ENCODE measurements at regions not wholly inside any gene's neighbourhood (a gene's known extent, or its start where the extent isn't known, plus 50 kb on each side); places are given as distances from the start of the nearest gene placed in this dataset.
"Not testable (repeated sequence)": the region's sequence is repeated elsewhere in the genome, so short reads cannot be mapped to it uniquely, and the experiment has no call there.

DNA sequence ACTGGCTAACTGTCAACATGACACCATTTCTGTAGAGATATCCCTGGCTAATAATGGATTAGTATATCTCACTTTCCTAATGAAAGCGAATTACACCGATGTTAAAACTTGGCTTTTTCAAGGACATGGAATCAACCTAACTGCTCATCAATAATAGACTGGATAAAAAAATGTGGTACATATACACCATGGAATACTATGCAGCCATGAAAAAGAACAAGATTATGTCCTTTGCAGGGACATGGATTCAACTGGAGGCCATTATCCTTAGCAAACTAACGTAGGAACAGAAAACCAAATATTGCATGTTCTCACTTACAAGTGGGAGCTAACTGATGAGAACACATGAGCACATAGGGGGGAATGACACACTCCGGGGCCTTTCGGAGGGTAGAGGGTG, 62.6 kb downstream of the ZIC1 start:
- Mint-ChIP-seq H3K36me3 (ENCODE audit: low read depth) (no peaks in the 10 kb centered on the region), H3K27me3 (no peaks in the 10 kb centered on the region), H3K4me3 (no peak overlapping the region), H3K4me1 (ENCODE audit: low read depth) (no peaks in the 10 kb centered on the region), H3K9me3 (no peaks in the 10 kb centered on the region), H3K27ac (no peak overlapping the region)
- intact Hi-C loops (cut with micrococcal nuclease) = no loop called here

DNA sequence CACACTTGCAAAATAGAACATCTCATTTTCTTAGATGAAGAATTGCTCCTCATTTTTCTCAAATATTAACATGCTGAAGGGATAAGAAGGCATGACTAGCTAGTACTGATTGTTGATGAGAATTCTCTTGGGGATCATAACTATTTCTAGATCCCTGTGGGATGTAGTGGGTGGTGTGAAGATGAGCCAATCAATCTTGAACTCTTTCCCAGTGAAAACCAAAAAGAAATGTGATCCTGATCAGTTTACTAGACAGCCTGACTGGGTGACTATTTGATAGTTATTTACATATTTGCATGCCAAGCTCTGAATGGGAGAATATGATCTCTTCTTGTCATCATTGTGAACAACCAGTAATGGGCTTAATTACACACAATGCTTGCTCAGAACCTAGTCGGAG, 63.7 kb downstream of the ZIC1 start:
- intact Hi-C loops (cut with micrococcal nuclease) = no loop called here
- H3K4me1 Mint-ChIP-seq (ENCODE audit: low read depth) = no peaks in the 10 kb centered on the region
- H3K27me3 Mint-ChIP-seq = no peaks in the 10 kb centered on the region
- H3K9me3 Mint-ChIP-seq = no peaks in the 10 kb centered on the region
- no peak overlapping the region for H3K4me3 Mint-ChIP-seq
- no peak overlapping the region for H3K27ac Mint-ChIP-seq
- no peaks in the 10 kb centered on the region for H3K36me3 Mint-ChIP-seq (ENCODE audit: low read depth)

DNA sequence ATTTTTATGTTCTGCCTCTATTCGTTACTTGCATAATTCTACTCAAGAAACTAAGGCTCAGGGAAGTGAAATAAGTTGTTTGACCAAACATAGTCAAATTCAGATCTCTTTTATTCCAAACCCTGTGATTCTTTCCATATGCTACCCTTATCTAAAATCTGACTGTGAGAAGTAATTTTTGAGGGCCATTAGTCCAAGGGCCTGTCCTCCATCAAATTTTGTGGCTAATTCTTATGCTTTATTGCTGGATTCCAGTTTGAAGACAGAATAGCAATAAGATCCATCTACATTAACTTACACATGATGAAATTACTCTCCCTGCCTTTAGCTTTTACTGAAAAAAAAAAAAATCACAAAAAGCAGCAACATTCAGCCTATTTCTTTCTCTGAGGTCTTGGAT, 74.0 kb downstream of the ZIC1 start:
- no peaks in the 10 kb centered on the region for H3K36me3 Mint-ChIP-seq (ENCODE audit: low read depth)
- H3K27ac Mint-ChIP-seq = no peak overlapping the region
- intact Hi-C loops (cut with micrococcal nuclease) = no loop called here
- H3K9me3 Mint-ChIP-seq = no peaks in the 10 kb centered on the region
- no peaks in the 10 kb centered on the region for H3K27me3 Mint-ChIP-seq
- H3K4me1 Mint-ChIP-seq (ENCODE audit: low read depth) = no peaks in the 10 kb centered on the region
- H3K4me3 Mint-ChIP-seq = no peak overlapping the region

GRCh38 chr3:147483578-147483977, 74.4 kb downstream of the ZIC1 start:
- Mint-ChIP-seq H3K27me3 (no peaks in the 10 kb centered on the region), H3K4me3 (no peak overlapping the region), H3K4me1 (ENCODE audit: low read depth) (no peaks in the 10 kb centered on the region)

GRCh38 chr3:147493065-147493464, 83.9 kb downstream of the ZIC1 start:
- Mint-ChIP-seq H3K27me3 (no peaks in the 10 kb centered on the region), H3K4me3 (no peak overlapping the region), H3K36me3 (ENCODE audit: low read depth) (no peaks in the 10 kb centered on the region), H3K4me1 (ENCODE audit: low read depth) (no peaks in the 10 kb centered on the region), H3K9me3 (no peaks in the 10 kb centered on the region), H3K27ac (no peak overlapping the region)
- intact Hi-C loops (cut with micrococcal nuclease) = no loop called here

More at GRCh38 chr3:147483578-147483977, 74.4 kb downstream of the ZIC1 start:
- Mint-ChIP-seq H3K36me3 (ENCODE audit: low read depth) (no peaks in the 10 kb centered on the region), H3K27ac (no peak overlapping the region), H3K9me3 (no peaks in the 10 kb centered on the region)
- intact Hi-C loops (cut with micrococcal nuclease) = no loop called here

- H3K27ac Mint-ChIP-seq = no peak overlapping the region
- H3K4me1 Mint-ChIP-seq (ENCODE audit: low read depth) = no peaks in the 10 kb centered on the region
- intact Hi-C loops (cut with micrococcal nuclease) = no loop called here
- no peaks in the 10 kb centered on the region for H3K27me3 Mint-ChIP-seq
- H3K4me3 Mint-ChIP-seq = no peak overlapping the region
- no peaks in the 10 kb centered on the region for H3K36me3 Mint-ChIP-seq (ENCODE audit: low read depth)
- no peaks in the 10 kb centered on the region for H3K9me3 Mint-ChIP-seq
Observed at GRCh38 chr3:147493666-147494065, 84.5 kb downstream of the ZIC1 start.

DNA sequence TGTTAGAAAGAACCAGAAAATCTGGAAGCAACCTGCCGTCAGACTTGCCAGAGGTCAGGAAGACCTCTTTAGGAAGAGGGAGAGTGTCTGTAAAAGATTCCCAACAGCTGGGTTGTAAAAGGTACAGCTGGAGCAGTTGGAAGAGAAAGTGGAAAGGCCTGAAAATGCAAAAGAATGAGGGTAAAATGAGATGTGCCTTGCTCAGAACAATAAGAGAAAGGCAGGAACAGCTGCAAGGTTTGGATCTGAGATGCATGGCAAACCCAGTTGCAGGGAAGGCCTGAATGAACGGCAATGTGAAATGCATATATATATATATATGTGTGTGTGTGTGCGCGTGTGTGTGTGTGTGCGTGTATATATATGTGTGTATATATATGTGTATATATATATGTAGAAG, 88.1 kb downstream of the ZIC1 start:
- intact Hi-C loops (cut with micrococcal nuclease) = no loop called here
- H3K9me3 Mint-ChIP-seq = no peaks in the 10 kb centered on the region
- no peak overlapping the region for H3K4me3 Mint-ChIP-seq
- H3K4me1 Mint-ChIP-seq (ENCODE audit: low read depth) = no peaks in the 10 kb centered on the region
- no peaks in the 10 kb centered on the region for H3K27me3 Mint-ChIP-seq
- no peak overlapping the region for H3K27ac Mint-ChIP-seq
- H3K36me3 Mint-ChIP-seq (ENCODE audit: low read depth) = no peaks in the 10 kb centered on the region

DNA sequence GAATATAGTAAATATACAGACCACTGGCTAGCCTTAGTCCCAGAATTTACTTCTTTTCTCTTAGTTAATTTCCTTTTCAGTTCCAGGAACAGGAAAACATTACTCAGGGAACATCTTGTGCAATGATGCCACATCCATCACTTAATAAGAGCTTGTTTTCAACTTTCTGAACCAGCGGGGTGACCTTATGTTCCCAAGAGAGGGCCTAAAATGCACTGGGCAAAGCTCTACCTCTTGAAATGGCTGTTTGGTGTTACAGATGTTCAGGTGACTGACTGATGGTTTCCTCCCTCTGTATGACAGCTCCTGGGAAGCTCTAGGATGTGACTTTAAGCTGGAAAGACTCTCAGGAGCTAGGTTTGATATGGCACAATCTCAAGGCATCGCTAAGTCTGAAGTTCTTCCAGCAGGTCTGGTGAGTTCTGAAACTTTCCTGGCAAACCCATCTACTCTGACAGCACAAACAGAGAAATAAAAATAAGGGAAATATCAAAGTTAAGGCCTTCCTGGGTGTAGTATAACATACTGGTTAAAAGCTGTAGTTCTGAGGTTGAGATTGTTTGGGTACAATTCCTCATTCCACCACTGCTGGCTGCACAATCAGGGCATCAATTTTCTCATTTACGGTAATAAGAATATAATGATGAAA, 98.6 kb downstream of the ZIC1 start:
- Mint-ChIP-seq H3K36me3 (ENCODE audit: low read depth) (no peaks in the 10 kb centered on the region), H3K27me3 (no peaks in the 10 kb centered on the region), H3K4me1 (ENCODE audit: low read depth) (no peaks in the 10 kb centered on the region), H3K9me3 (no peaks in the 10 kb centered on the region), H3K4me3 (no peak overlapping the region), H3K27ac (no peak overlapping the region)
- intact Hi-C loops (cut with micrococcal nuclease) = no loop called here

GRCh38 chr3:147509448-147509847, 100.3 kb downstream of the ZIC1 start:
- H3K9me3 Mint-ChIP-seq = no peaks in the 10 kb centered on the region
- H3K27me3 Mint-ChIP-seq = no peaks in the 10 kb centered on the region
- H3K27ac Mint-ChIP-seq = no peak overlapping the region
- no peak overlapping the region for H3K4me3 Mint-ChIP-seq
- no peaks in the 10 kb centered on the region for H3K4me1 Mint-ChIP-seq (ENCODE audit: low read depth)
- intact Hi-C loops (cut with micrococcal nuclease) = no loop called here
- H3K36me3 Mint-ChIP-seq (ENCODE audit: low read depth) = no peaks in the 10 kb centered on the region

- no peaks in the 10 kb centered on the region for H3K4me1 Mint-ChIP-seq (ENCODE audit: low read depth)
- H3K27ac Mint-ChIP-seq = no peak overlapping the region
- H3K27me3 Mint-ChIP-seq = no peaks in the 10 kb centered on the region
- peaks cover 10% of the 10 kb centered on the region for H3K9me3 Mint-ChIP-seq
- H3K36me3 Mint-ChIP-seq (ENCODE audit: low read depth) = no peaks in the 10 kb centered on the region
- intact Hi-C loops (cut with micrococcal nuclease) = no loop called here
- no peak overlapping the region for H3K4me3 Mint-ChIP-seq
Observed at GRCh38 chr3:147513785-147514184, 104.6 kb downstream of the ZIC1 start.

- H3K9me3 Mint-ChIP-seq = peaks cover 10% of the 10 kb centered on the region
- H3K36me3 Mint-ChIP-seq (ENCODE audit: low read depth) = no peaks in the 10 kb centered on the region
- no peaks in the 10 kb centered on the region for H3K4me1 Mint-ChIP-seq (ENCODE audit: low read depth)
- no peak overlapping the region for H3K27ac Mint-ChIP-seq
- H3K4me3 Mint-ChIP-seq = no peak overlapping the region
- H3K27me3 Mint-ChIP-seq = no peaks in the 10 kb centered on the region
- intact Hi-C loops (cut with micrococcal nuclease) = no loop called here
Observed at GRCh38 chr3:147514366-147515160, 105.4 kb downstream of the ZIC1 start.

GRCh38 chr3:147518465-147518864, 109.3 kb downstream of the ZIC1 start:
- intact Hi-C loops (cut with micrococcal nuclease) = no loop called here
- H3K27me3 Mint-ChIP-seq = no peaks in the 10 kb centered on the region
- H3K27ac Mint-ChIP-seq = no peak overlapping the region
- no peak overlapping the region for H3K4me3 Mint-ChIP-seq
- H3K9me3 Mint-ChIP-seq = peaks cover 10% of the 10 kb centered on the region
- H3K36me3 Mint-ChIP-seq (ENCODE audit: low read depth) = no peaks in the 10 kb centered on the region
- H3K4me1 Mint-ChIP-seq (ENCODE audit: low read depth) = no peaks in the 10 kb centered on the region

DNA sequence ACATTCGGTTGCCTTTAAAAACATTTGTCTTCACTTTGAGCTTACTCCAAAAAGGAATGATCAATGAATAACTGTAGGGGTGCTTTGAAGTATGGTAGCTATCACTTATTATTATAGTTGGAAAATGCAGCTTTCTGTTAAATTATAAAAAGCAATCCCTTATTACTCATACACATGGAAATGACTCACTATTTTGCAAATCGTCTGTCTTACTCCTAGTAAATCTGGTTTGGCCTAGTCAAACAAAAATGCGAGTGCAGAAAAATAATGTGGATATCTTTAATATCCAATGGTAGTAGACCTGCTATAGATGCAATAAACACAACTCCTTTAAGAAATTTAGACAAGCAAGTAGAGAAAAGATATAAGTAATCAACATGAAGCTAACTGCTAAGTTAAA, 112.5 kb downstream of the ZIC1 start:
- intact Hi-C loops (cut with micrococcal nuclease) = no loop called here
- Mint-ChIP-seq H3K27me3 (no peaks in the 10 kb centered on the region), H3K27ac (no peak overlapping the region), H3K9me3 (peaks cover 18% of the 10 kb centered on the region), H3K36me3 (ENCODE audit: low read depth) (no peaks in the 10 kb centered on the region), H3K4me3 (no peak overlapping the region), H3K4me1 (ENCODE audit: low read depth) (no peaks in the 10 kb centered on the region)

DNA sequence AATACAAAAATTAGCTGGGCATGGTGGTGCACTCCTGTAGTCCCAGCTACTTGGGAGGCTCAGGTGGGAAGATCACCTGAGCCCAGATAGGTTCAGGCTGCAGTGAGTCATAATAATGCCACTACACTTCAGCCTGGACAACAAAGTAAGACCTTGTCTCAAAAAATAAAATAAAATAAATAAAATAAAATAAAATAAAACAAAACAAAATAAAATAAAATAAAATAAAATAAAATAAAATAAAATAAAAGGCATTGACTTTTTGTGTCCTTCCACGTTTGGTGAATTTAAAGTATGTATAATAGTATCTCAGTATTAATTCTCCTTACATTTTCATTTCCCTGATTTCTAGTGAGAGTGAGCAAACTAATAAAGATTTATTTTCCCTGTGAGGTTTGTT, 113.6 kb downstream of the ZIC1 start:
- H3K4me1 Mint-ChIP-seq (ENCODE audit: low read depth); H3K27me3 Mint-ChIP-seq; H3K36me3 Mint-ChIP-seq (ENCODE audit: low read depth); H3K27ac Mint-ChIP-seq; intact Hi-C loops (cut with micrococcal nuclease); H3K4me3 Mint-ChIP-seq: not testable (repeated sequence)
- peaks cover 22% of the 10 kb centered on the region for H3K9me3 Mint-ChIP-seq

DNA sequence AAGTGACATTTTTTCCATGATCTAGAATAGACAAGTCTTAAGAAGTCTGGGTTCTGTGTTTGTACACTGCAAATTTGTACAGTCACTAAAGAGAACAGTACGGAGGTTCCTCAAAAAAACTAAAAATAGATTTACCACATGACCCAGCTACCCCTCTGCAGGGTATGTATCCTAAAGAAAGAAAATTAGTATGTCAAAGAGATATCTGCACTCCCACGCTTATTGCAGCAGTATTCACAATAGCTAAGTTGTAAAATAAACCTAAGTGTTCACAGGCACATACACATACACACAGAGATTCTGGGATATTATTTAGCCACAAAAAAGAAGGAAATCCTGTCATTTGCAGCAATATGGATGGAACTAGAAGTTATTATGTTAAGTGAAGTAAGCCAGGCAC, 120.4 kb downstream of the ZIC1 start:
- peaks cover 31% of the 10 kb centered on the region for H3K9me3 Mint-ChIP-seq
- H3K27me3 Mint-ChIP-seq = no peaks in the 10 kb centered on the region
- H3K27ac Mint-ChIP-seq = no peak overlapping the region
- no peaks in the 10 kb centered on the region for H3K4me1 Mint-ChIP-seq (ENCODE audit: low read depth)
- H3K4me3 Mint-ChIP-seq = no peak overlapping the region
- no peaks in the 10 kb centered on the region for H3K36me3 Mint-ChIP-seq (ENCODE audit: low read depth)
- intact Hi-C loops (cut with micrococcal nuclease) = no loop called here
